NCI-H1694 (cell line): ENCODE measurements at regions not wholly inside any gene's neighbourhood (a gene's known extent, or its start where the extent isn't known, plus 50 kb on each side); places are given as distances from the start of the nearest gene placed in this dataset.

Experiments used
- DNase-seq: peaks from one replicate; lab custom pipeline; 2025; lab: John Stamatoyannopoulos, UW

DNA sequence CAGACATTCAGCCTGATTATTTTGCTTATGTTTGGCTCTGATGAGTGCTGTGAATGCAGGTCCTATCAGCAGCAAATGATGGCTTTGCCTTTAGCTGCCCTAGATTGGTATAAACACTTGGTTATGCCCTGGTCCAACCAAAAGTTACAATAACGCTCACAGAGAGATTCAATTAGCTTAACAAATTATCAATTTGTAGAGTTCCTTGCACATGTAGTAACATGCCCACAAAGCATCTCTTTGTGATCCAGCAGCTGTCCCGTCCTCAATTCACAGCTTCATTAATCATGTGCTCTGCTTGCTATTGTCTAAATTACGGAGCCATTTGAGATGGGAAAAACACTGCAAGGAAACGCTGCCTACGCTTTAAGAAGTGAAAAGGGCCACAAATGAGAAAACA is 457.9 kb downstream of the HDGFL1 start:
- DNase-seq = peak; percentile 61

DNA sequence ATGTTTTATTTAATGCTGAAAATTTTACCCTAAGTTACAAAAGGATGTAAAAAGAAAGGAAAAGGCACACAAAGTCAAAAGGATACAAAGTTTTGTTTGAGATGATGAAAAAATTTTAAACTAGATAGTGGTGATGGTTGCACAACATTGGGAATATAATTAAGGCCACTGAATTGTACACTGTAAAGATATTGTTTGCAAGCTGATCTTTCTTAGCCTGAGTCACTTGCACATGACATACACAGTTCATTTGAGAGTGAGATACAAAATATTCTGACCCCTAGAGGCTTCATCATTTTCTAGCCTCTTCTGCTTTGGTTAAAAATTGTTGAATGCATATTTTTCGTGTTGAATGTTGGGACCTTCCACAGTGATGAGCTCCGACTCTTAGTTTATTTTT is 462.6 kb downstream of the HDGFL1 start:
- DNase-seq = no peak

DNA sequence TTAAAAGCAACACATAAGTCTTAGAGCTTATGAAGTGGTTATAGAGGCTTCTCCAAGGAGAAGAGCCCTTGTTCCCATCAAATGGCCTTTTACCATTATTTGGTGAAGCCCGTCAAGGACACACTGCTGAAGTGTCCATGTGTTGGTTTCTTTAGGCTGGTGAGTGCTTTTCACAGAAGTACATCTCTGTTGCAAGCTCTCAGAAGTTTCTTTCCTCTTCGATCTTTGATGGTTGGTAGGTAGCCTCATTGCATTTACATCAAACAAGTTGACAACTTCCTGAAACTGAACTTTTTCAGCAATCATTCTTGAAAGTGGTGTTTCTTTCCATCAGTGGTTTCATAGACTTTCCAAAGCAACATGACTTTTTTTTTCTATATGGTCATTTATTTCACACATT is 465.6 kb downstream of the HDGFL1 start:
- no peak for DNase-seq

DNA sequence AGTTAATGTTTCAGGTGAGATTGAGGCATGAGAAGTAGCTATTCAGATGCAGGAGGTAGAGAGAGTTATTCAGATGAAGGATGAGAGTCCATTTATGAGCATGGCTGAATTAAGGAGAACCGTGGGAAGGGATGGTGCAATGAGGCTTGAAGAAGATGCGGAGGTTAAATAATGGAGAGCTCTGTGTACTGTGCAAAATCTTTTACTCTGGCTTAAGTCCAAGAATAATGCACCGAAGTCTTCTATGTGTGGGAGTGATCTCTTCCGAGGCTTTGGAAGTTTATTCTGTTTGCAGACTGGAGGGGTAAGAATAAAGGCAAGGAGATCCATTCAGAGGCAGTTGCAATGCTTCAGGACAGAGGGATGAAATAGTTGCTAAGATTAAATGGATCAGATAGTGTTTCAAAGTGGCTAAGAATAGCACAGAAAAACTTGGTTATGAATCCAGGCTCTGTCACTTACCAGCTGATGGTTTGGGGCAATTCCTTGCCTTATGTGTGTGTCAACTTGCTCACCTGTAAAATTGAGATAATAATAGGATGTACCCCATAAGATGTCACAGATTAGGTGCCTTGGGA is 467.1 kb downstream of the HDGFL1 start:
- no peak for DNase-seq

DNA sequence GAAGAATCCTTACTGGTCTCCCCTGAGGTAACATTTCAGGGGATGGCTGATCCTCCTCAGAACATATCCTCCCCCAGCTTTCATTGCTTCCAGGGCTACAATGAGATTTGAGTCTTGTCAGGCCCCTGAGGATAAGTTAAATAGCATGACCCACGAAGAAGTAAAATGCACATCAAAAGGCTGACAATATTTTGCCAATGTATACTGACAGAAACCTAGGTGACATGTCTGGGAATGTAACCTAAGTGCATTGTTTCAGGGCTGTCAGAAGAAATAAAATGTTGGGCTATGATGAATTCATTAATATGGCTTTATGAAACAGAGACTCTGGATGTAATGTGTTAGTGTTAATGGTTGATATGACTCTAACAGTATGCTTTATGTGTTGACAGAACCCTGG is 471.5 kb downstream of the HDGFL1 start:
- no peak for DNase-seq

DNA sequence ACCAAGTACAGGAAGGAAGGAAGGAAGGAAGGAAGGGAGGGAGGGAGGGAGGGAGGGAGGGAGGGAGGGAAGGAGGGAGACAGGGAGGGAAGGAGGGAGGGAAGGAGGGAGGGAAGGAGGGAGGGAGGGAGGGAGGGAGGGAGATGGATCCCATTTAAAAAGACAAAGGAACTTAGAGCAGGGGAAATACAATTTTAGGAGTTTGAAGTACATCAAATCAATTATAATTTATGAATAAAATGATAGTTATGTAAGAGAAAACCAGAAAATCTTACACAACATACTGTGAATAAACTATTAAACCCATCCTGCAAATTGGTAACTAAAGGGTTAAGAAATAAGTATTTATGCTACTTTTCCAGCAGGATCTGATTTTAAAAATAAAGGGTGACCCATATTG is 475.9 kb downstream of the HDGFL1 start:
- no peak for DNase-seq

DNA sequence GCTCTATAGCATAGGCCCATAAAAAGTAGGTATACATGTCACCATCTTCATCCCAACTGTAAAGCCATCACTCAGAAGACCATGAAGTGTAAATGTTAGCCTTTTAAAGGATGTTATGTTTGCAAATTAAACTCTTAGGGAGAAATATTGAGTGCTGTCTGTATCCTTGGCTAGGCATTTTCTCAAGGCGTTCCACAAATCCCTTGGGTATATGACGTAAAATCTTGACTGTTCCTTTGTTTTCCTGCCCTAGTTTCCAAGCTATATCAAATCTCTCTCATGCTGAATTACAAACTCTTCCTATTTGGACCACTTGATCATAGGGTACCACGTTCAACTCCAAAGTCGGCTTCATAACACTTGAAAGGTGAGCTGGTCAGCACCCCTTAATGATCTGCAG is 486.2 kb downstream of the HDGFL1 start:
- no peak for DNase-seq

DNA sequence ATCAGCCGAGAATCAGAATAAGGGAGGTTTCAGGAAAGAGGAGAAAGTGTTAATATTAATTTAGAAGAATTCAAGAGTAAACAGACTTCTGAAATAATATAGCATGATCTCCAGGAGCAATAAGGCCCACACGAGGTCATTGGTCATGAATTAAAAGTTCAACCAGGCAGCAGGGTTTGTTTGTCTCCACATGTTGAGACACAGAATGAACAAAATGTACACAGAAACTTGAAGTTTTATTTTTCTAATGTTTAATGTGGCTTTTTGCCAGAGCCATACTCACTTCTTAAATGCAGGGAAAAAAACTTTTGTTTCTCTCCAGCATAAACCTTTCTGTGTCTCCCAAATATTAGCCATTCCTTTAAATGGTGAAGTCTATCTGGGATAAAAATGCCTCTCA is 504.5 kb downstream of the HDGFL1 start:
- DNase-seq = no peak

DNA sequence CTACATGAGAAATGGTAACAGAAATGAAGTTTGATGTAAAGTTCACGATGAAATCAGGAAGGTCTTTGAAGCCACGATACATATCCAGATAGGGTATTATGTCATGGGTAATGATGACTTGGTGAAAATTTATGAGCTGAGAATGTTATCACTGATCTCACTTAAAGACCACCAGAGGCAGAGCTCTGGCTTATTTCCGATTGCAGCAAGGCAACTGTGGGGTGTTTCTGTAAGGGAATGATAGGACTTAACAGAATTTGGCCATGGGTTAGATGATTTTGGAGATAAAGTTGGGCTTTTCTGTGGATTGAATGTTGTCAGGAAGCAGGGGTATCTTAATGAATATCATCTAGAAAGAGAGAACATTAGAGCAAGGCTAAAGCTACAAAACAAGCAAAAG is 508.4 kb downstream of the HDGFL1 start:
- DNase-seq = no peak

DNA sequence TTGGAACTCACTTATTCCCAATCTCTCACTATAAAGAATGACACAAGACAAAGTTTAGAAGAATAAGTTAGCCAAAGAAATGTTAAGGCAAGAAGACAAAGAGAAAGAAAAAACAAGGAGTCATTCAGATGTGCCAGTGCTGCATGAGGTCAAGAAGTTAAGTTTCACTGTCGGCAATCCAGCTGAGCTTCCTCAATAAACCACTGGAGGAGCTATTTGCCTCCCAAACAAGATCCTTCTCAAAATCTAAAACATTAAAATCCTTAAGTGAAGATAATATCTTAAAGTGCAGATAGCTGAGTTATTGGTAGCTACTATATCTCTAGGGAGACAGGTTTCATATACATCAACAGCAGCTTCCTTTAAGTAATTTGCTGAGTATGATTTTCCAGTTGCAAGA is 512.3 kb downstream of the HDGFL1 start:
- DNase-seq = no peak

DNA sequence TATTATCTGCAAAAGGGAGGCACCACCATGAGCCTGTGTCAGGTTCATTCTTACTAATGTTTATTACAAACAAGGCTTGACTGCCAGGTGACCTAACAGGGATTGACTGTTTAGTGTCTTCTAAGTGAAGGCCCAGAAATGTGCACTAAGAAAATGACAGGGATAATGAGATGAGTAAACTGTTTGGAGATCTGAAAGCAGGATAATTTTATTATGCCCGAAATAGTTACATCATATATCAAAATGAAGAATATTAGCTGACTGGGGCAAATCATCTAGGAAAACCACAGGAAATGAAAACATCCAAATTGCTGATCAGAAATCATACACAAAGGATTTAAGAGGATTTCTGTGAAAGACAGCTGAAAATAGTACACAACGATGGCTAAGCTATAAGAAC is 516.7 kb downstream of the HDGFL1 start:
- DNase-seq = no peak

DNA sequence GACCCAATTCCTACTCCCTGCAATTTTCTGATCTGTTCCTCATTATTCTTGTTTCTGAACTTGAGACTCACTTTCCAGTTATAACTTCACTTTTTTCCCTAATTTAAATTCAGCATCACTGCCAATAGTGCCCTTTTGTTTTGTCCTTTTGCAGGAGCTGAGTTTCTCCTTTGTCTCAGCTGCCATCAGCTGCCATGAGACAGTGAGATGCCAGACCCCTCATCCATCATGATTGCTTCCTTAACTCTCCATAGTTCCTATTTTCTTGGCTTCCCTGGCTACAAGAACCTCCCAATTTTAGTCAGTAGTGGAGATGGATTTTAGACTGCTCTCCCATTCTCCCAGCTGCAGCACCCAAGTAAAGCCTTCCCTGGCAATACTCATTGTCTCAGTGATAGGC is 518.1 kb downstream of the HDGFL1 start:
- DNase-seq = no peak

DNA sequence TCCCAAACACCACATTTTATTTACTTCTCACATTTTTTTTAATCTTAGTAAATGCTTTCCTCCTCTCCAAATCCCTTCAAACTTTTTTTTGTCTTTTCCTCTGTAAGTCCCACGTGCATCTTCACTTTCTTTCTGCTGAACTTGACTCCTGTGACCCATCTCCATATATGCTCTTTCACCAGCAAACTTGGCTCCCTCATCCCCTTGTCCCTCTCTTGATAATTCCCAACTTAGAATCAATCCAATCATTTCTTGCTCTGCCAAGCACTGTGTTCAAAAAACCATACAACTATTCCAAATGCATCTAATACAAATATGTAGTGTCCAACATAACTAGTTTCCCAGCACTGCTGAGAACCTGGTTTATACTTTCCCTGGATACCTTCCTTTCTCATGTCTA is 519.4 kb downstream of the HDGFL1 start:
- DNase-seq = no peak

DNA sequence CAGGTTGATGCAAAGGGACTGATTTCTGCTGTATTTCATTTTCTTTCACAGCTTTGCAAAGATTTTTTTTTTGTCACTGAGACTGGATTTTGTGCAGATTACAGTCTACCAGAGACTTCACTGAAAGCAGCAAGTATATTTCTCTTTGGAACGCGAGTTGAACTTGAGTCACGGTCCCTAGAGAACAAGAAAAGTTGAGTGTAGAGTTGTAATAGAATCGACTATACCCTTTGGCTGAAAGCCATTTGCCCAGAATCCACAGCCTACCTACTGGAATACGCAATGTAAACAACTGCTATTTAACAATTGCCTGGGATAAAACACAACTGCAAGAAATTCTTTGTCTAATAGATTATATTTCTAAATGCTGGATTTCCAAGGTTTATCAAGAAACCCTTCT is 520.6 kb downstream of the HDGFL1 start:
- no peak for DNase-seq

DNA sequence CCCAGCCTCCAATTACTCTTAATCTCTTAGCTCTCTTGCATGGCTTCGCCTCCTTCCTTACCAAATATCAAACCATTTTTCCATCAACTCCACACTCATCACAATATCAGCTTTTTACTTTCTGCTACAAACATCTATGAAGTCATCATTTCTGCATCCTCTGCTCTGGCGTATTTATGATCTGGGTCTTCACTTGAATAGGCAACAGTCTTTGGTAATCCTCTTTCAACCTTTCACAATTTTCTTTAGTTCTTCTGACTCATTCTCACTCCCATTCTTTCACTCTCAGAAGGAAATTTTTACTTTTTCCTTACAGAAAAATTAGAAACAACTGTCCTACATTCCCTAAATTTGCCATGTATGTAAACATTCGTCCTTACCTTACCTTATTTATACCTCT is 522.4 kb downstream of the HDGFL1 start:
- DNase-seq = no peak

DNA sequence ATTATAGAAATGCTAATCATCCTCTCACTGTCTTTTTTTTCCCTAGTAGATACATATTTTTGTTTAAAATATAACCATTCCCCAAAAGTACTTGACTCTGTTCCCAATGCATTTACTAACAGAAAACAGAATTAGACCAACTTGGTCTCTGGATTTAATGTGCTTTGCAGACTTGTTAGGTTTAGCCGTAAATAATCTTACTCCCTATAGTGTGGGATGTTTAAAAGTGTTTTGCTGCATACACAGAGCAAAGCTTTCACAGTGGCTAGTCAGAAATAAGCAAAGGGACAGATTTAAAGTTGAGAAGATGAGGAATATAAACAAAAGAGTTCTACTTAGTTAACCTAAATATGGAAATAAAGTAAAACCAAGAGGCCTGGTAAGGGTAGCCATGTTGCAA is 527.5 kb downstream of the HDGFL1 start:
- DNase-seq = no peak

DNA sequence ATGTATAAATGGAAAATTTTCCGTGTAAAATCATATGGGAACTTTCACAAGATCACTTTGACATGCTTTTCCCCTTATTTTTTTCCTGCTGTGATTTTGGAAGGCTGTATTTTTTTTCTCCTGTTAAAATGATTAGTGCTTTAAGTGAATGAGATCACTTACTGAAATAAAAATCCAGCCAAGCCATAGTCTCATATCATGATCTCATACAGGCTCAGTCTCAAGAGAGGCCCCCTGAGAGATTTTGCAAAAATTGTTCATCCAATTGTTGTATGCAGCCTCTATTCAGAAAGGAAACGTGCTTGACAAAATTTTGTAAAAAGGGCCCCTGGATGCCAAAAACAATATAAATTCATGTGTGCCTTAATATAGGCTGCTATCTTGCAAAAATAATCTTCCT is 528.2 kb downstream of the HDGFL1 start:
- DNase-seq = no peak

DNA sequence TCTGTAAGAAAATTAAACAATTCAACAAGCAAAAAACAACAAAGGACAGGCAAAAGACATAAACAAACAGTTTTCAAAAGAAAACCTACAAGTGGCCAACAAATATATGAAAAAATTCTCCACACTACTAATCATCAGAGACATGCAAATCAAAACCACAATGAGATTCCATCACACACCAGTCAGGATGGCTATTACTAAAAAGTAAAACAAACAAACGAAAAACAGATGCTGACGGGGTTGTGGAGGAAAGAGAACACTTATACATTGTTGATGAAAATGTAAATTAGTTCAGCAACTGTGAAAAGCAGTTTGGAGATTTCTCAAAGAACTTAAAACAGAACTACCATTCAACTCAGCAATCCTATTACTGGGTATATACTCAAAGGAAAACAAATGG is 537.6 kb downstream of the HDGFL1 start:
- DNase-seq = no peak

DNA sequence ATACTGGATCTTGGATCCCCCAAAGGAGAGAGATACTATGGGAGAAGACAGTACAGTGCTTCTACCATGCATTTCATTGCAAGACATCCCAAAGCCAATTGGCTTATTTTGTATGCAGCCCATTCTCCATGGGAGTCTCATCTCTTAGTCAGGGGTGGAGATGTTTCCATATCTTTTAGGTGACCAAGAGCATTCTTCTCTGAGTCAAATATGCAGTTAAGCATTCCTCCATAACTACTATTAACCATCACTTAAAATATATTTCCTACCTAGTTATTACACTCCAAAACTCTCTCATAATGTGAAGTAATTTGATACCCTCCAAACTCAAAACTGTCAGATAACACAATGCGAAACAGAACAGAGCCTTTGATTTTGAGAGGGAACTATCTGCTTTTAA is 542.6 kb downstream of the HDGFL1 start:
- no peak for DNase-seq

DNA sequence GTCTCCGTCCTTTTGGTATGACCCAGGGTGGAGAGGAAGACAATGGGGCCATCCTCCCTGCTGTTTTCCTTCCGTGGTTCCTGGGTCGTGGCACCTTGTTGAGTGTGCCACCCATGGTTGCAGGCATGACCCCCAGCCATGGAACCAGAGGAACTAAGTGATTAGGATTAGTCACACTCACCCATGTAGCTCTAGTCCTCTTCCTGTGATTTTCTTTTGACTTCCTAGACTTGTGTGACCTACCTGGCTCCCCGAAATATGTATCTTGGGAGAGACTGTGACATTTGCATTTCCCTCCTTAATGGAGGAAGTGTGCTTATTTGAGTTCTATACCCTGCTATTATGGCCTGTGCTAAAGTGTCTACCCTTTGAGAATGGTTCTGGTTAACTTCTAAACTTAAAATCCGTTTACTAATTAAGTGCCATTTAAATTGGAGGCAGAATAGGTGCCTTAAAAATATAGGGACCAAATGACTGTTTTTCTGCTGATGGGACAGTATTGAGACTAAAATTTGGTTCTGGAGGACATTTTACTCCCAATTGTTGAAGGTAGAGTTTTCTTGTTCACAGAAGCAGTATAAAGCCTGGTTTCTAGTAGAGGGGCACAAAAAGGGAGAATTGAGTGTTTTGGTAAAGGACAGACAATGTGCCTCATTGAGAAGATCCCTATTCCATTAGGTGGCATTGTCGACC is 545.6 kb downstream of the HDGFL1 start:
- no peak for DNase-seq

DNA sequence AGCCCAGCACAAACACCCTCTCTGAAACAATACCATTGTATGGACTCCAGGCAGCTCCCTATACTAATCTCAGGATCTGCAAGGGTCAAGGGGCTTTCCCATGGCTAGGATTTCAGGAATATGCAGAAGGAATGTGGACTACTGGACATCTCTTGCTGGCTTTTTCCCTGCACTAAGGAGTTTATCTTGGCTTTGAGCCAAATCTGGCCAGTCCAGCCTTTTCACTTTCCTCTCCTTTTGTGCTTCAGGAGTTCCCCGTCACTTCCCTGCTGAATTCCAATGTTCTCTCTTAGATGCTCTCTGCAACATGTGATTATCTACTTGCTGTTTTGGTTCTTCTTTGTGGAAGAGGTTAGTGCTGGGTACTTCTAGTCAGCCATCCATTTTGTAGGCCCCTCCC is 568.2 kb downstream of the HDGFL1 start:
- DNase-seq = no peak

DNA sequence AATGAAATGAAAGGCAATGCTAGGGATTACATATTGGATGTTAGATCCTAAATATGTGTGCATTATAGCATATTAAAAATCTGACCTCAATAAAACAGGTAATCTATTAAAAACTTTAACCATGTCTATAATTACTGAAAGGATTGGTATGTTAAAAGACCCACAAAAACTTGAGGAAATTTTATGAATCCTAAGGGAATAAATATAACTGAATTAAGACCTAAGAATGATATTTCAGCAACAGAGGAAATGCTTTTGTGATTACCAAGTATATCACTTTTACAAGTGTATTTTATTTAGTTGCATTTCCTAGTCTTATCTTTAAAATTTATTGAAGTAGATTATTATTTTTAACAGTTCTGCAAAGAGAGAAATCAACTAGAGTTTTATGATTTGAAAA is 571.5 kb downstream of the HDGFL1 start:
- no peak for DNase-seq

DNA sequence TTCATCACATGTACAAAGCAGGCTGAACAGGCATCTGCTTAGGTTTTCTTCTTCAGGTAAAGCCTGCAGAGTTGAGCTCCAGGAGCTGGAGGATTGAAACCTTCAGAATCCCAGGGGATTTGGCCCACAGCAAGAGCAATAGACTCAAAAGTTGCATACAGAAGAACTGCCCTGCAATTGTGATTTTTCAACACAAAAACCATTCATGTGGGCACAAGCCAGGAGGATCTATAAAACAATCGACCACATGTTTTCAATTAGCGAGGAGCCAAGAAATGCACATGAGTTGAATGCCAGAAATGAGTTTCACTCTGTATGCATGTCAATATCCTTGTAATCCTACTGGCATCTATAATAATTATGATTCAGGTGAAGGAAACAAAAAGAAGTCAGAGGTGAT is 576.4 kb downstream of the HDGFL1 start:
- DNase-seq = no peak

DNA sequence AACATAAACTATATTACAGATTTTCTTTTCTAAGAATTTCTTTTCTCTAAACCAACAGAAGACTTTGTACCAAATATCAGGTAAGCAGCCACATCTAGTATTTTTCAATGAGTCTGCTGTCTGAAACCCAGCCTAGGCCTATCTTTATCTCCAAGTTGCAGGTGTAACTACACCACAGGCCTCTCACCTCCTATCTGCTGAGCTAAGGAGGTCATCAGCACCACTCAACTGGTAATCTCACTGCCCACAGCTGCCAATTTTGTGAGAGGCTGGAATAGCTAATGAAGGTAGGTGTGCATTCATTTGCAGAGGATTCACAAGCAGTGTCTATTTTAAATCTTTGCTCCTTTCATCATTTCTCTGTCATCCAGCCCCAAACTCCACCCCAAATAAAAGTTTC is 584.8 kb downstream of the HDGFL1 start:
- DNase-seq = no peak
